Kidney capillary endothelial cell (primary cell): ENCODE measurements at regions not wholly inside any gene's neighbourhood (a gene's known extent, or its start where the extent isn't known, plus 50 kb on each side); places are given as distances from the start of the nearest gene placed in this dataset.

ENCODE experiments used
- DNase-seq: peaks from one replicate; pipeline ENCODE4 v3.0.0-alpha.2; 2018; ENCODE audit warnings: low spot score

DNA sequence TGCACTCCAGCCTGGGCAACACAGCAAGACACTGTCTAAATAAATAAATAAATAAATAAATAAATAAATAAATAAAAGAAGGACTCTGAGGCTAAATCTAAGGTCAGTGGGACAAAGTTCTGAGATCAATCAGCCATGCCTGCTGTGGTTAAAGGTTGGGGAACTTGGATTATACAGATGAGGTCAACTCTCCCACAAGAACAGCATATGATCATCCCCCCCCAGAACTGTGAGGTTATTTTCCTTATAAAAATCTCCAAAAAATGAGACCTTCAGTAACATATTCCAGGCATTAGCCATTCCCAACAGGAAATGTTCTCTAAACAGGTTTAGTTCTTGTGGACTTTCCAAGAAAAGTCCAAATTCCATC, 90.3 kb downstream of the C16orf95 start:
- DNase-seq = no peak

DNA sequence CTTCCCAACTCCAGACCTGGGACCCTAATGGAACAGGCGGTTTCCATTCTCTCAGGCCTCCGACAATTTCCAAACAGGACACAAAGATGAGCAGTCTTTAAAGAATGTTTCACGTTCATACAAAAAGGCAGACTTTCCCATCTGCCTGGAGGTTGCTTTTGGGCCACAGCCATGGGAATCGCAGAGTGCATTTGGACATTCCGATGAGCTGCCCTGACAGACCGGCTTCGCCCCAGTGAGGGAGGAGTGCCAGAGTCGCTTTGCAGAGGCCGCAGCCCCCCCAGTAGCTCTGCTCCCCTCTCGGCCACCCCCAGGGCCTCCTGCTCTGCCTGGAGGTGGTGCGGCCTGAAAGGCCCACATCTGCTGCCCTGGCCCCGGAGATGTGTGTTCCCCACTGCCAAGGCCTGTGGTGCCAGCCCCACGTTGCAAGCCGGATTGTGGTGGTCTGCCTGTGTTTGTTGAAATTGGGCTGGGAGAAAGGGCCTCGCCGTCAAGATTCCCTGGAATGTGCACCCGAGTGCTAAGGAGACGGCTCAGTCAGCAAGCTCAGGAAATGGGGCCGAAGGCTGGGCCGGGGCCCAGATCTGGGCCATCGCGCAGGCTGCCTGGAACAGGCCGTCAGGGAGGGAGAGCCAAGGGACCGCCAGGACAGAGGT, 89.8 kb downstream of the C16orf95 start:
- DNase-seq = no peak

DNA sequence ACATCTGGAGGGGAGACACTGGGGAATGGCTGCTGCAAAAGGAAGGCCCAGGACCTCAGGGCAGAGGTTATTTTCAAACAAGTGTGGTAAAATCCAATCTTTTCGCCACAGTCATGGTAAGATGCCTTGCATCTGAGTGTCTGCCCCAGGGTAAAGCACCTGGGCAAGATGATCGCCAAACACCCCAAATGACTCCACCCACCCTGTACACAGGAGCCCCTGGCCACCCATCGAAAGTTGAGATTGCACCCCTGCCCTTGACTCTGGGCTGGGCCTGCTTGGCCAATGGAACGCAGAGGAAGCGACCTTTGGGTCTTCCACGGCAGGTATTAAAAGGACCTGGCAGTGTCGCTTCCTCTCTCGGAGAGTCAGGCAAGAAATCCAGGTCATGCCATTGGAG, 88.8 kb downstream of the C16orf95 start:
- DNase-seq = no peak

DNA sequence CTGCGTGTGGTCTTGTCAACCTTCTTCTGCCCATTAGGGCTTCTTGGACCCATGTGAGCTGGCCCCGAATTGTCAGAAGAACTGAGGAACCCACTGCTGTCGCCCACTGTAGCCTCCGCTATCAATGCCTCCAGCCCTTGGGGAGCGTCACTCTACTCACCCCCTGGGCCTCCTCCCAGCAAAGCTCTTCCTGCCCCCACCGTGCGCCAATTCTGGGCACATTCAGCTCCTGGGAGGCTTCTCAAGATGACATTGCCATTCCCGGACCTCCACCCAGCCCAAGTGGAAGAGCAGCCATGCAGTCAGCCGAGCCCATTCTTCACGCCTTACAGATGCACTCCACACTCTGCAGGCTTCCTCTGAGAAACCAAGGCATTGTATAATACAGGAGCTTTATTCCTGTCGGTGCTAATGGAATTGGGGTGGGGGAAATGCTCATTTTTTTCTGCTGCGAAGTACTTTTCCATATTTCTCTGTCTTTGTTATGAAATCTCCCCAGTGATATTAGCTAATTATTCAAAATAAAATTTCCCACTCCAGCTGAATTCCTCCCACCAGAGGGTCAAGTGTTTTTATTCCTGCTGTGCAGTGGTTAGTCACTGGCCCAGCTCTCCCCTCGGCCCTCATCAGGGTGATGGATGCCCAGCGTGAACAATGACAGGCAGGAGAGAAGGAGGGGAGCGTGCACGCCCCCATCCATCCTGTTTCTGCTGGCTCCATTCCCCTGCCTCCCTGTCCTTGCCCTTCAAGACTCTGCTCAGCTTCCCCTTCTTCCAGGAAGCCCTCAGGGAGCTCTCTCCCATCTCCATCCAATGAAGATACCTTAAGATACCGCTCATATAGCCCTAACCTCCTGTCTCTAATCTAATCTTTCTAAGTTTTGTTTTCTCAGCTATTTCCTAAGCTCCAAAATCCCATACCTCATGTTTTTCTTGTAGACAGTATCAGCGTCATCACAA, 87.7 kb downstream of the C16orf95 start:
- no peak for DNase-seq

DNA sequence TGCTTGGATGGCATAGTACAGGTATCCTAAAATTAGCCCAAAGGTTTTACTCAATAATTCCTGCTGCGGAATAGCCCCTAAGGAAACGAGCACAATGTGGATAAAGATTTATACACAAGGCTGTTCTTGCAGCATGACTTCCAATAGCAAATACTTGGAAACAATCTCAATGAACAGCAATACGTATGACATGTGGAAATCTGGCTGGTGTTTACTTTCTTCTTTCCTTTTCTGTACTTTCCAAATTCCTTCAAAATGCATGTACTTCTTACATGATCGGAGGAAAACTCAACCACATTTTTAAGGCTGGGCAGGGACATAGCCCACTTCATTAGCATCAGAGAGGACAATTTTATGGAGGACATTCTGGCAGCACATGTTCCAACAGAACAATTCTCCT, 86.6 kb downstream of the C16orf95 start:
- no peak for DNase-seq

DNA sequence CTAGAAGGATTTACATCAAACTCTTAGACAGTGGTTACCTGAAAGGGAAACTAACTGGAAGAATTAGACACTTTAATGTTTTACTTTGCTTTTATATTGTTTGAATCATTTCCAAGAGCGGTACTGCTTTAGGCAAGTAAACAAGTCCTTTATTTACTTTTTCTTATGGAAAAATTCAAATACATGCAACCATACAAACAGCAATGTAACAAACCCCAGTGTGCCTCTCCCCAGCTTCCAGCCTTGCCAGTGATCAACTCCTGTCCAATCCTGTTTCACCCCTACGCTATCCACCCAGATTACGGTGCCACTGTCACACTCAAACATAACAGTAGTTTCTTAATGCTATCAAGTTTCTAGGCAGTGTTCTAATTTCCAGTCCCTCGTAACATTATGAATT, 85.9 kb downstream of the C16orf95 start:
- no peak for DNase-seq

DNA sequence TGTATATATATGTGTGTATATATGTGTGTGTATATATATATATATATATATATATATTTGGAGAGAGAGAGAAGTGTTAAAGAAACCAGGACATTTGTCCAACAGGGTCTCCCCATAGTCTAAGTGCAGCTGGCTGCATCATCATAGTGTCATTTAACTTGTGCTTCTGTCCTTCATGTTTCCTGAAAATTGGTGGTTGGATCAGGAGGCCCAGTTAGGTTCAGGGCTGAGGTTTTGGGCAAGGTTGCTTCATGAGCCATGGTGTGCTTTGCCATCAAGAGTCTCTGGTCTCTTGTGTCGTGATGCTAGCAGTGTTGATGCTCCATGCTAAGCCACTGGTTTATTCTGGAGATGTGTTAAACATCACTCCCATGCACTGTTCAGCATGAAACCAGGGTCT, 85.3 kb downstream of the C16orf95 start:
- DNase-seq = no peak

DNA sequence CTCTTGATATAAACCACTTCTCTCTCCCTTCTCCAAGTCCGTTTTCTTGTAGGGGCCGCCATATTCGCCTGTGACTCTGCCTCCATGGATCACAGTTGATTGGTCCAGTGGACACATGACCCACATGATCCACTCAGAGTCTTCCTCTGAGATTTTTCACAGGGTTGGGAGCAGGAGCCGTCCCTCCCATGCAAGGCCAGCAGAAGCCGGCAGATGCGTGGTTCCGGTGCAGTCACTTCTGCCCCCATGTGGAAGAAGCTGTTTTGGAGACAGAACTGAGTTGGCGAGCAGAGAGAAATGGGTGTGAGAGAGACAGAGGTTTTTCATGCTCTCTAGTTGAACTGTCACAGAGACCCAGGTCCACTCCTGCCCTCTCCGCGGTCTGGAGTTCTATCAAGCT, 83.3 kb downstream of the C16orf95 start:
- DNase-seq = peak; percentile 7

DNA sequence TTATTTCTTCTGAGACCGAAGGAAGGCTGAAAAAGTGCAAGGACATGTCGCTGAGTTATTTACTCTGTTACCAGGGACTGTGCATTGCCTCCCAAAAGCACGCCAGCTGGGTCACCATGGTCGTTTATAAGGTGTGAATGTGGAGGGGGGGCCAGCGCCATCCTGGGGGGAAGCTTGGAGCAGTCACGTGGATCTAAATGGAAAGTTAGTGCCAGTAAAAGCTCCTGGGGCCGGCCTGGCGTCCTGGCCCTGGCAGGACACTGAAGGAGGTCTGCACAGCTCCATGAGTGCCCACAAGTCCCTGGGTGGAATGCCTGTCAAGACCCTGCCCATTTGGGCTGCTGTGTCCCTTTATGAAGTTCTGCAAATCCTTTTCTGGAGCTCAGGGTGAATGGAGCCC, 82.6 kb downstream of the C16orf95 start:
- DNase-seq = no peak

DNA sequence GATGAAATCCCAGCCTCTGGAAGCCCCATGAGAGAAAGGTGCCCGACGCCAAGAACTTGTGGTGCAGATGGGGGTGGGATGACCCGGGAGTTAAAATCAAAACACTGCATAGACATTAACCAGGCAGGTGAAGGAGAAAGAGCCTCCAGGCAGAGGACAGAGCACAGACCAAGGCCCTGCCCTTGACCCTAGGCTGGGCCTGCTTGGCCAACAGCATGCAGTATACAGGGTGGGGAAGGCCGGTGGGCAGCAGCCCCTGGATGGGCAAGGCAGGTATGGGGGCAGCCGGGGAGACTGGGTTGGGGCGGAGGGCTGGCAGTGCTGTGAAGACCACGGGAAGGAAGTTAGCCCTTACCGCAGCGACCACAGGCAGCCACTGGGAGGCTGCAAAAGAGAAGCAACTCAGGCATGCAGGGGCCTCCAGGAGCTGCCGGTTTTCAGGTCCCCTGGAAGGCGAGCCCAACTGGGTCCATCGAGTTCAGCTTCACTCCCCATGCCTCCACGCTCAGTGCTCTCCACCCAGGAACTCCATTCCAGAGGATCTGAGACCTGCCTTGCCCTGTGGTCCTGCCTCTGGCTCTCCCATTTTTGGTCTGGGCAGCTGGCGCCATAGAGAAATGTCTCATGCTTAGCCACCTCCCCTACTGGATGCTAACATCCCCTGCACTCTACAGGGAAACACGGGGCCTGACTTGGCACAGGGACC, 81.2 kb downstream of the C16orf95 start:
- DNase-seq = no peak

DNA sequence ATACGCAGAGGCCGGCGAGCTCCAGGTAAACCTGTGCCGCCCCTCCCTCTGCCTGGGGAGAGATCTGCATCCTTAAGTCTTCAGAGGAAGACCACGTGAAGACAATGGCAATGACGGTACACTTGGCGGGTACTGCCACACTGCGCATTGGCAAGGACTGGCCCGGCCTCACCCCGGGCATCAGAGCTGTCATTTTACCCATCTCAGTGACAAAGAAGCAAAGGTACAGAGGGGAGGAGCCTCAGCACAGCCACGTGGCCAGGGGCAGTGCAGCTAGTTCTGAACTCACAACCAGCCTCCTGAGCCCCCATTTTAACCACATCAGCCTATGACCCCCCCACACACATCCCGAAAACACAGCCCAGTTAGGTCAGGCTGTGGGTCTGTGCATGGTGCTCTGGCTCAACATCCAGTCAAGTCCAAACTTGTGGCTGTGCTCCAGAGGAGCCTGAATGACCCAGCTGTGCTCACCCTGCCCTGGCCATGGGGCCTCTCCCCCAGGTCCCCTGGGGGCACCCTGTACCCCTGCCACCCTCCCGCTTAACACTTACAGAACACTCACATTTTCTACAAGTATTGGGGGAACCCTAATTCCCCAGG, 80.6 kb downstream of the C16orf95 start:
- DNase-seq = no peak

DNA sequence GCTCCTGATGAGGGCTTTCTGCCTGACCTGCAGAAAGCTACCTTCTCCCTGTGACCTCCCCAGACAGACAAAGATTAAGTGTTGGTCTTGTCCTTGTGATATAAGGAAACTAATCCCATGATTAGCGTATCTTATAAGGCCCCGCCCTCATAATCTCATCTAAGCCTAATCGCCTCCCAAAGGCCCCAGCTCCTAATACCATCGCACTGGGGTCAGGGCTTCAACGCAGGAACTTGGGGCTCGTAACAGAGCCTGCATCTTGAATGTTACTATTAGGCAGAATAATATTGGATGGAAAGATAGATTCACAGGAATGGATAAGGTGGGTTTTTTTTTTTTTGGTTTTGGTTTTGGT, 78.9 kb downstream of the C16orf95 start:
- DNase-seq = no peak

DNA sequence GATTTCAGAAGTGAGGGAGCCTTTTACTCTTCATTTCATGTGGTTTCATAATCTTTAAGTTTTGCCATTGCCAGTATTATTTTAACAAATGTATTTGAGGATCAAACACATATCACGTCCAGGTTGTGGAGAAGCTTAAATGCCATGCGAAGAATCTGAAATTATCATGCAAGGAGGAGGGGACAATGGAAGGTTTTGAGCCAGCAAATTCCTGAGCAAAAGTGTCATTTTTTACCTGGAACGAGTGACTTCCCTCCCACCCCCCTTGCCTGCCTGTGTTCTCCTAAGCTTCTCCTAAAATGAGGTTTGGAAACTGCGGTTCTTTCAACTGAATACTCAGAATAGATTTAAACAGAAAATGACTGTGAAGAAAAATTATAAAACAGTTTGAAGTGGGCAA, 77.6 kb downstream of the C16orf95 start:
- DNase-seq = no peak

DNA sequence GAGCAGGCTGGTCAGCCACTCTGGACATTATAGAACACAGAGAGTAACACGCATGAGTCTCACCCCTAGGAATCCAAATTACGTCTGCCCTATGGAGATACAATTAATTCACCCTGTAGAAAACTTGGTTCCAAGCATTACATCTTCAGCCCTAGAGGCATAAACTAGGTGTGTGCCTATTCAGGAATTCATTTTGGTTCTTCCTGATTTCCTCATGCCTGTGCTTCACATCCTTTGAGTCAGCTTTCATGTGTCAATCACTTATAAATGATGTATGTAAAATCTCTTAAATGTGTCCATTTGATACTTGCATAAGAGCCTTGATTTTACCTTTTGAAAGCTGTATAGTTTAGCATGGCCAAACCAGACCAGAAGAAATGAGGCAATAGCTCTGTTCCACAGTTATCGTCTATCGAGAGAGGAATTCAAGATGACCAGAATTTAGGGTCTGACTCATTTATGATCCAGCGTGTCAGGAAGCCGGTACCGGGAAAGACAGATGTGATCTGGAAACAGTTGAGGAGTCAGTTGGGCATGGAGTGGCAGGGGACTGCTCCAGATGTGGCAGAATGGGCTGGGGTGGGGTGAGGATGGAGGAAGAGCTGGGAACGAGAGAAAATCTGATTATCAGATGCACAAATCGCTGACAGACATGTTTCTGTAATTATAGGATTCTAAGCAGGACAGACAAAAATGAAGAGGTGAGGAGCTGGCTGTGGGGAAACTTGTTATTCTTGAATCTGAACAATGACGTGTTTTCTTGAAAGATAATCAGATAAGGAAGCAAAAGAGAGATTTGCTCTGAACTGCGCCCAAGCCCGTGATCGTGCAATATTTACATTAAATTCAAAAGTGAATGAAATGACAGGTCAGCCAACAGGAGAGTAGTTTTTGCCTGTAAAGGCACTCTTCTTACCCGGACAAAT, 76.7 kb downstream of the C16orf95 start:
- DNase-seq = no peak

DNA sequence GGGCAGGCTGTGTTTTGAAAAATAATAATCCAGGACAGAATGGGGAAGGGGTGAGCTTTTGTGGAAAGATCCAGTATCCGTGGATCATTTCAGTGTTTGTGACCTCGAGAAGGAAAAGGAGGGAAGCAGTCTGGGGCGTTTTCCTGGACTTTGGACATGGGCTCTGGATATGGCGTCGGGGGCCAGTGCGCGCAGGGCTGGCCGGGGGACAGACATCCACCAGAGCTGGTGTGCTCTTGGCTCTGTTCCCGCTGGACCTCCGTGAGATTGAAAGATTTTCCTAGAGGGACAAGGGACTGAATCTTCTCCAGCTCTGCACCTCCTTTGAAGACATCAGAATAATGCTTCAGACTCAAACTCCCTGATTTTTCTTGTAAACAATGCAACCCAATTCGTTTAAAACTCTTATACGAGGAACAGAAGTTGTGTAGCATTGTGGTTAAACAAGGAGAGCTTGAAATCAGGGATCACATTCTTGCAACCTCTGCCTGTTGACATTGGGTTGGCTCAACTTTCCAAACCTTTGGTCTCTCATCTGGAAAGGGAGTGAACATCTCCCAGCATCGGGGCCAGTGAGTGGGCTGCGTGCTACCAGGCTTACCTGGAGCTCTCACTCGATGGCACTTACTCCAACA, 75.9 kb downstream of the C16orf95 start:
- no peak for DNase-seq

DNA sequence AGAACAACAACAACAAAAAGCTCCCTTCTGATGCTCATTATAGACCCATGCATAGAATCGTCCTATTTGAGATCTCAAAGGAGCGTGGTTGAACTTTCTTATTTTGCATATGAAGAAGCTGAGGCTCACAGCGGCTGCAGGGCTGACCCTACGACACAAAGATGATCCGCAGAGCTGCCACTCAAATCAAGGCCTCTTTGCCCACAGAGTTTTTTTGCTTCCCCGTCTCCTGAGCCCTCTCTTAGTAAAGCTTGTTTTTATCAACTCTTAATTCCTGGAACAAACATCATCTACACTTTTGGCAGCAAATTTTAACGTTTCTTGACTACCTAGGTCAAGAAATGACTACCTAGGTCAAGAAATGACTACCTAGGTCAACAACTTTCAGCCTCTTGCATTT, 73.7 kb downstream of the C16orf95 start:
- no peak for DNase-seq

DNA sequence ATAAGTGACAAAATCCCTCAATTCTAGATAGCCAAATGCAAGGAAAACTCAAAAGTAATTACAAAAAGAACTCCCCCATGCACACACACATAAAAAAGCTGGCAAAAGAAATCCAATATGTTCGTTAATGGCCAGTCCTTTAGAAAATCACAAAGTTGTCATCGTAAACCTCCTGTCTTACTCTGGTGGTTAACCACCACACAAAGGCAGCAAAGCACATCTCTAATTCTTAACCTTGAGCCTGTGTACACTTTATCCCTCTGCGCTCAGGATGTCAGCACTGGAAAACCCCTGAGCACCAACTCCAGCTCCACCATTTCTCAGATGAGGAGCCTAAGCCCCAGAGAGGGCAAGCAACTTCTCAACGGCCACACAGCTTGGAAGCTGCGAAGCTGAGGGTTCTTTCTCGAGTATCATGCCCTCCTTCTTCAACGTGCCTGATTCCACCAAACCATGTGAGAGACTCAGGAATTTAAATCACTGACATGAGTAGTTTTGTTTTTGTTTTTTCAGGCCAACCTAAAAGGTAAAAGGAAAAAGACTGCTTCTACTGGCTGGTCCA, 72.5 kb downstream of the C16orf95 start:
- no peak for DNase-seq

DNA sequence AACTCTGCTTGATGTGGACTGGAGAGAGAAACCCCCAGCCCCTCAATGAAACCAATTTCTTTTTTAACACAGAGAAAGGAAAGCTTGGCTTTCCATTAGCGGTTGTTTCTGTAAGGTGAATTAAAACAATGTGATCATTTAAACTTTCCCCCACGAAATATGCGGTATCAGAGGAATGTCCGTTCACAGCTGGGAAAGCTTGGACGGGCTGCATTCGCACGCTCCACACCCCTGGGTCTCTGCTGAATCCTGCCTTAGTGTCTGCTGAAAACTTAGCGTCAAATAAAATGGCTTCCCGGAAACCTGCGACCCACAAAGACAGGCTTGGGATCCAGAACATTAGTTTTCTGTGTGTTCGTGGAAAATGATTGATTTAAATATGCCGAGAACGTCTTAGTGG, 71.7 kb downstream of the C16orf95 start:
- DNase-seq = no peak

DNA sequence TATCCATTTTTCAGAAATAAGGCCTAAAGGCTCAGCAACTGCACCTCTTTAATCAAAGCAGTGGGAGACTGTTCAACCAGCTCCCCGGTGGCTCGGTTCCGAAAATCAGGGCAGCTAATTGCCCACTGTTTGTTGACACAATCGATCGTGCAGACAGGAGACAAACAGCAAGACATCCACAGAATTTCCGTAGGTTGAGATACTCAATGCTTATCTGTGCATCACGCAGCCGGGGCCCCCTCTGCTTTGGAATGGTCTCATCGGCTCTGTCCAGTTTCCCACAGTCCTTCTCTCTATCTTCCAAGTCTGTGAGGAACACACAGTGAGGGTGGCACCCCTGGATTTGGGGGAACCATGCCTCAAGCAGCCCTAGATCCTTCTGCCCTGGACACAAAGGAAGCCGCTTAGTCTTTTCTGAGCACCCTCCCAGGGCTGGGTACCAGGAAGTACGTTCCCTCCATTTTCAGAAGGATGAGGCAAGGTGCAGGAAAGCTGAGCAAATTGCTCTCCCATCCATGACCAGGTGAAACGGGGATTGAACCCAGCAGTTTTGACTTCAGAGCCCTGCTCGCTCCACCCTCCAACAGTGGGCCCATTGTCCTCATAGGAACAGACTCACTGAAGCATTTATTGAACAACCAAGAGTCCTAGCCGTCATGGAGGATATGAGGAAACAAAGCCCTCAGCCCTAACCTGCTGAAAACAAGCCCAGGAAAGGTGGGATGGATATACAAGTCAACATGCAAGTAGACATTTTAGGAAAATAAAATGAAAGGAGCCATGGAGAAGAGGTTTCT, 70.7 kb downstream of the C16orf95 start:
- DNase-seq = no peak

DNA sequence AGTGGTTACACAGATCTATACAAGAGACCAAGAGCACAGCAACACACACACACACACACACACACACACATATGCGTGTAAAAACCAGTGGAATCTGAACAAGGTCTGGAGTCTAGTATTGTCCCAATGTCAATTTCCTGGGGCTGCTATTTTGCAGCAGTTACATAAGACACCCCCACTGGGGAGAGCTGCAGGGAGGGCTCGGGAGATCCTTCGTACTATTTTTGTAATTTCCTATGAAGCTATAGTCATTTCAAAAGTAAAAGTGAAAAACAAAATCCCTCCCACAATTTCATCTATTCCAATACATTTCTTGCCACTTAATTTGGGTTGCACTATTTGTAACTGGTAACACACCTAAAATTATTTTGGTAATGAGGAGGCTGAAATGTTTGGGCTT, 68.5 kb downstream of the C16orf95 start:
- no peak for DNase-seq
